Endodermal cell (in vitro differentiated cells): ENCODE measurements at regions not wholly inside any gene's neighbourhood (a gene's known extent, or its start where the extent isn't known, plus 50 kb on each side); places are given as distances from the start of the nearest gene placed in this dataset.

Experiments used
- DNase-seq: peaks from one replicate; pipeline ENCODE4 v3.0.0-alpha.2; 2017
- H3K27ac ChIP-seq: 2 replicates; pipeline ENCODE4 v1.5.1; 2013; ENCODE audit warnings: mild to moderate bottlenecking, low read depth, low read length, moderate library complexity
- H3K27me3 ChIP-seq: 2 replicates; pipeline ENCODE4 v1.6.1; 2013; ENCODE audit warnings: mild to moderate bottlenecking, low read length, moderate library complexity; ENCODE audit not compliant: insufficient read depth, control insufficient read depth, poor library complexity, severe bottlenecking
- H3K36me3 ChIP-seq: 2 replicates; pipeline ENCODE4 v1.7.0; 2013; ENCODE audit warnings: mild to moderate bottlenecking, low read length, moderate library complexity; ENCODE audit not compliant: control insufficient read depth, insufficient read depth
- H3K4me1 ChIP-seq: one replicate; pipeline ENCODE4 v1.7.0; 2013; ENCODE audit warnings: low read length; ENCODE audit not compliant: control insufficient read depth, insufficient read depth
- H3K4me3 ChIP-seq: 2 replicates; pipeline ENCODE4 v1.5.1; 2013; ENCODE audit warnings: mild to moderate bottlenecking, low read length, moderate library complexity
- H3K9ac ChIP-seq: 2 replicates; pipeline ENCODE4 v1.6.1; 2013; ENCODE audit warnings: mild to moderate bottlenecking, low read length, moderate library complexity; ENCODE audit not compliant: poor library complexity, severe bottlenecking; ENCODE audit errors: extremely low read depth
- H3K9me3 ChIP-seq: 2 replicates; pipeline ENCODE4 v1.6.1; 2013; ENCODE audit warnings: mild to moderate bottlenecking, low read length, moderate library complexity; ENCODE audit not compliant: control insufficient read depth
- H3K27ac Mint-ChIP-seq: 2 replicates; pipeline ENCODE4 v1.8.0; 2020; ENCODE audit warnings: mixed read lengths
- H3K27me3 Mint-ChIP-seq: 2 replicates; pipeline ENCODE4 v1.8.0; 2021; ENCODE audit warnings: mild to moderate bottlenecking, mixed read lengths; ENCODE audit not compliant: insufficient read depth
- H3K36me3 Mint-ChIP-seq: 2 replicates; pipeline ENCODE4 v1.8.0; 2020; ENCODE audit warnings: low read depth, mixed read lengths
- H3K4me1 Mint-ChIP-seq: 2 replicates; pipeline ENCODE4 v1.8.0; 2020; ENCODE audit warnings: mixed read lengths
- H3K4me3 Mint-ChIP-seq: 2 replicates; pipeline ENCODE4 v1.8.0; 2020; ENCODE audit warnings: mild to moderate bottlenecking, moderate library complexity, mixed read lengths
- H3K9me3 Mint-ChIP-seq: 2 replicates; pipeline ENCODE4 v1.8.0; 2020; ENCODE audit warnings: mild to moderate bottlenecking, mixed read lengths
- CTCF ChIP-seq: fragments of 200-600 bp; sonication (generic); conservative IDR thresholded peaks from 2 replicates; pipeline ENCODE4 v1.5.0; 2021; ENCODE audit warnings: antibody characterized with exemption, mild to moderate bottlenecking
- WGBS, 2 experiments: methylation state at CpG; one replicate each; pipeline versions ENCODE4 v1.1.5 to v1.1.7; 2013; ENCODE audit warnings: missing lambda C conversion rate in 2 of 2, mixed read lengths in 1 of 2; ENCODE audit not compliant: insufficient coverage in 1 of 2, insufficient read length in 1 of 2; 5-methylcytosine and 5-hydroxymethylcytosine counted together

DNA sequence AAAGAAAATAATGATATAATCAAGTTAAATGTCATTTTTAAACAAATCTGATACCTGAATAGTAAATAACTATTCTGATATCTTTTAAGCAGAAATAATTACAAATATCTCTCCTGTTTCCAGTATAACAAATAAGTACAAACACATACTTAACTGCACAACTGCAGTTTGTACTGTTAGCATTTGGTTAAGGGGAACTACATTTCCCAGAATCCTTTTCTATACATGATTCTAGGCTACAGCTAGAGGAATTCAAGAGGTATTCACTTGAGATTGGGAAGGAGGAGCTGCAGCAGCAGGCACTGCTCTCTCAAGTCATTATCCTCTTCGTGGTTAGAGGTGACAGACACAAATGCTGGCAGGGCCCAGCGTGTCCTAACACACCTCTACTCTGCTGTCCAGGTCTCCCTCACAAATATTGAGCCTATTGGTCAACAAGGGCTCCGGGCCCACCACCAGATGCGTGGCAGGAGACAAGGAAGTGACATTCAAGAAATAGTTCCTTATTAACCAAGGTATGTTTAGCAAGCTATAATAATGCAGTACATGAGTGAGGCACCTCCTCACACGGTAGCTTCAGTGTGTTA lies 255.1 kb upstream of the MKLN1 start:
- Mint-ChIP-seq H3K36me3 (peaks cover 3% of the 10 kb centered on the region), H3K27ac (peak overlapping the region; percentile 92), H3K27me3 (no peaks in the 10 kb centered on the region), H3K9me3 (no peaks in the 10 kb centered on the region), H3K4me3 (no peak overlapping the region), H3K4me1 (peaks cover 11% of the 10 kb centered on the region)
- DNase-seq, result peak; percentile 82
- 25 to 65% methylated on average over 2 to 5 of the region's 5 CpGs for WGBS, 2 experiments
- Histone ChIP-seq H3K27me3 (no peaks in the 10 kb centered on the region), H3K4me3 (peak overlapping the region; percentile 38), H3K4me1 (peaks cover 3% of the 10 kb centered on the region), H3K9ac (no peak overlapping the region), H3K9me3 (no peaks in the 10 kb centered on the region), H3K36me3 (no peaks in the 10 kb centered on the region), H3K27ac (no peak overlapping the region)
- TF ChIP-seq CTCF, result no peak

GRCh38 chr7:131074043-131074442 lies 253.6 kb upstream of the MKLN1 start:
- no peak overlapping the region for H3K9ac ChIP-seq
- Mint-ChIP-seq H3K4me3 (no peak overlapping the region), H3K36me3 (peaks cover 3% of the 10 kb centered on the region), H3K27me3 (no peaks in the 10 kb centered on the region), H3K9me3 (no peaks in the 10 kb centered on the region), H3K27ac (no peak overlapping the region), H3K4me1 (peaks cover 10% of the 10 kb centered on the region)
- DNase-seq, result no peak
- 100% methylated on average over 1 of the region's 1 CpG; no CpG with 5 or more reads in 1 of the 2 experiments for WGBS, 2 experiments
- no peaks in the 10 kb centered on the region for H3K27me3 ChIP-seq
- no peak for TF ChIP-seq CTCF
- no peak overlapping the region for H3K4me3 ChIP-seq
- no peak overlapping the region for H3K27ac ChIP-seq
- no peaks in the 10 kb centered on the region for H3K9me3 ChIP-seq
- H3K4me1 ChIP-seq, result peaks cover 3% of the 10 kb centered on the region
- no peaks in the 10 kb centered on the region for H3K36me3 ChIP-seq

- H3K9ac ChIP-seq, result no peak overlapping the region
- H3K4me1 ChIP-seq, result peaks cover 3% of the 10 kb centered on the region
- Mint-ChIP-seq H3K27ac (no peak overlapping the region), H3K4me3 (no peak overlapping the region), H3K9me3 (no peaks in the 10 kb centered on the region), H3K36me3 (peaks cover 3% of the 10 kb centered on the region), H3K27me3 (no peaks in the 10 kb centered on the region), H3K4me1 (peaks cover 7% of the 10 kb centered on the region)
- no peak for TF ChIP-seq CTCF
- no peaks in the 10 kb centered on the region for H3K27me3 ChIP-seq
- DNase-seq, result no peak
- 93 to 95% methylated on average over 4 of the region's 4 CpGs for WGBS, 2 experiments
- H3K27ac ChIP-seq, result no peak overlapping the region
- no peak overlapping the region for H3K4me3 ChIP-seq
- no peaks in the 10 kb centered on the region for H3K36me3 ChIP-seq
- no peaks in the 10 kb centered on the region for H3K9me3 ChIP-seq
These were observed 253.1 kb upstream of the MKLN1 start for GRCh38 chr7:131074585-131074984.
